Bronchial epithelial cell (primary cell): ENCODE measurements at regions not wholly inside any gene's neighbourhood (a gene's known extent, or its start where the extent isn't known, plus 50 kb on each side); places are given as distances from the start of the nearest gene placed in this dataset.

Experiments used
- DNase-seq: peaks from one replicate; pipeline ENCODE4 v3.0.0-alpha.2; 2010; ENCODE audit warnings: low read depth
- FAIRE-seq: peaks from 2 replicates; lab custom pipeline; 2011; peaks lifted over from hg19 to GRCh38; lab: Jason Lieb, UNC
- H3K27me3 ChIP-seq: 2 replicates; pipeline ENCODE4 v1.5.1; 2011; ENCODE audit warnings: low read length; ENCODE audit not compliant: control insufficient read depth, insufficient read depth
- H3K36me3 ChIP-seq: 2 replicates; pipeline ENCODE4 v1.5.1; 2011; ENCODE audit warnings: low read length; ENCODE audit not compliant: control insufficient read depth, insufficient read depth
- H3K4me3 ChIP-seq: 2 replicates; pipeline ENCODE4 v1.5.1; 2011; ENCODE audit warnings: mild to moderate bottlenecking, low read depth, low read length, control low read depth
- CTCF ChIP-seq: IDR thresholded peaks from 2 replicates; pipeline ENCODE4 v1.5.1; 2011; ENCODE audit warnings: mild to moderate bottlenecking, moderate library complexity, low read length, control low read depth, inconsistent platforms; ENCODE audit not compliant: insufficient read depth, severe bottlenecking

- DNase-seq (no peak), FAIRE-seq (no peak)
- TF ChIP-seq CTCF, result no peak
- no peaks in the 10 kb centered on the region for H3K36me3 ChIP-seq
- H3K27me3 ChIP-seq, result no peaks in the 10 kb centered on the region
- H3K4me3 ChIP-seq, result no peak overlapping the region
These were observed 139.2 kb downstream of the LINC00632 start for GRCh38 chrX:140848800-140849199.

- H3K36me3 ChIP-seq, result no peaks in the 10 kb centered on the region
- H3K4me3 ChIP-seq, result no peak overlapping the region
- FAIRE-seq (no peak), DNase-seq (no peak)
- H3K27me3 ChIP-seq, result no peaks in the 10 kb centered on the region
- TF ChIP-seq CTCF, result no peak
These were observed 141.7 kb upstream of the SPANXB1 start for GRCh38 chrX:140860718-140861117.

DNA sequence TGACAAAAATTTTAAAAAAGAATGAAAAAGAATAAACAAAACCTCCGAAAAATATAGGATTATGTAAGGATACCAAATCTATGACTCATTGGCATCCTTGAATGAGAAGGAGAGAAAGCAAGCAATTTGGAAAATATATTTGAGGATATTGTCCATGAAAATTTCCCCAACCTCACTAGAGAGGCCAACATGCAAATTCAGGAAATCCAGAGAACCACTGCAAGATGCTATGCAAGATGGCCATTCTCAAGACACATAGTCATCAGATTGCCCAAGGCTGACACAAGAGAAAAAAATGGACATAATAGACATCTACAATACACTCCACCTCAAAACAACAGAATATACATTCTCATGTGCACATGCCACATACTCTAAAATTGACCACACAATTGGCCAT lies 135.9 kb upstream of the SPANXB1 start:
- no peaks in the 10 kb centered on the region for H3K36me3 ChIP-seq
- no peak overlapping the region for H3K4me3 ChIP-seq
- no peak for DNase-seq
- H3K27me3 ChIP-seq, result no peaks in the 10 kb centered on the region
- no peak for TF ChIP-seq CTCF
- FAIRE-seq, result no peak

DNA sequence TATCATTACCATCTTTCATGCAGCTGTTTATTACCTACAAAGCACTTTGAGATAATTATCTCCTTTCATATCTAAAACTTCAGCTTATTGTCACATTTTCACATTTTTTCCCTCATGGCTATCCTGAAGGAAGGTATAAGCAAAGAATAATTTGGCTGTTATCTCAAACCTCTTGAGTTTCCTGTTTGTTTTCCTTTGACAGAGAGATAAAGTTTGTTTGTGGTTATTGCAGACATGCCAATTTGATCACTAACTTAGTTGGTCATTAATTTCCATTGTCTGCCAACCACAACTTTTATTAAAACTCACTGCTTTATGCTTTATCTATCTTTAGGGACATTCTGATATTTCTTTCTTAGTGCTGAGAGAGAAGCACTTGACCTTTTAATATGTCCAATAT lies 89.8 kb upstream of the SPANXB1 start:
- DNase-seq (no peak), FAIRE-seq (no peak)
- Histone ChIP-seq H3K27me3 (no peaks in the 10 kb centered on the region), H3K36me3 (no peaks in the 10 kb centered on the region), H3K4me3 (no peak overlapping the region)
- no peak for TF ChIP-seq CTCF

DNA sequence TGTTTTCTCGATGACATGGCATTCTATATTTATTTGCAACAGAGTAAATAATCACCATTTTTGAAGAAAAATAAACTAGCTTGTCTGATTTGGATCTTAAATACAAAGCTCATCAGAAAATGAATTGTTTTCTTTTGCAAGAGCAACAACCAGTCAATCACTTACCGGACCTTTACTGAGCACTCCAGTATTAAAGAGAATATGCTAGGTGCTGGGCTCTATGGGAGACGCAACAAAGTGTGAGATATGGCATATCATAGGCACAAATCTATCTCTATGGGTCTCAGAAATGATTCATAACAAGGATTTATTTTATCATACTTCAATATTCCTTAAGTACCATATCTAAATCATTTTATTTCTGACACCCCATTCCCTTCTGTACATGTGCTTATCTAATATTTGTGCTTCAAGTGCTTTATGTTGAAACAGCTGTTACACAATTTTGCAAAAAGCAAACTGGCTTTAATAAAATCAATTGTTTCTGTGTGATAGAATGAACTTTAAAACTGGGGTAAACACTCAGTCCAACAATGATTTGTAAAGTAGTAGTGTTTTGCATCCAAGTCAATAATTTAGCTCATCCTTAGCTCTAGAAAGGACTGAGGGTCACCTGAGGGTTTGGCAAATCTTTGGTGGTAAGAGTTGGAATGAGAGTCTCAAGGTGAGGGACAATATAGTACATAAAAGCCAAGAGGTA lies 88.4 kb upstream of the SPANXB1 start:
- DNase-seq (no peak), FAIRE-seq (no peak)
- H3K36me3 ChIP-seq, result no peaks in the 10 kb centered on the region
- no peak for TF ChIP-seq CTCF
- H3K27me3 ChIP-seq, result no peaks in the 10 kb centered on the region
- no peak overlapping the region for H3K4me3 ChIP-seq

DNA sequence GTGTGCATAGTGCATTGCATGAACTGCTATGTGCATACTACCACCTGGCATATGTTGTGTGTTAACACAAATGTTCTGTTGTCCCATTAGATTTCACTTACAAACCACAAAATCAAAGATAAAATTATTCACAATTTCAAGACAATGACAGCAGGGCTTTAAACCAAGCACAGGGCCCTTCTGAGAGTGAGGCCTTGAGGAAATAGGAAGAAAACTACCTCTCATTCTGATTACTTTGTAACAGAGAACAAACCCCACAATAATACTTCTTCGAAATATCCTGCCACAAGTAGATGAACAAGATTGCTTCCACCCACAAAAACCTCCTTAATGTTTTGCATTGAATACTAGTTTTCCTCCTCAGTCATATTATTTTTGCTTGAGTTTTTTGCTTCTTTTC lies 85.5 kb upstream of the SPANXB1 start:
- no peaks in the 10 kb centered on the region for H3K27me3 ChIP-seq
- TF ChIP-seq CTCF, result no peak
- no peaks in the 10 kb centered on the region for H3K36me3 ChIP-seq
- FAIRE-seq, result no peak
- no peak overlapping the region for H3K4me3 ChIP-seq
- no peak for DNase-seq
